MCF 10A (cell line): ENCODE measurements at regions not wholly inside any gene's neighbourhood (a gene's known extent, or its start where the extent isn't known, plus 50 kb on each side); places are given as distances from the start of the nearest gene placed in this dataset.

ENCODE experiments used
- BruUV-seq: library from RNA; stranded (reverse); fragments of 400-500 nt; replicated peaks from 2 replicates; lab custom pipeline; 2021; lab: Mats Ljungman, UMichigan
- CTCF ChIA-PET: fragments of 300-600 bp; sonication (Branson Sonifier 250); formaldehyde crosslinking; extraction: SDS; loops from one replicate; lab custom pipeline; 2021; ENCODE audit warnings: antibody characterized with exemption, inconsistent platforms; lab: Yijun Ruan, JAX
- POLR2A ChIA-PET: fragments of 300-600, 350-650 bp; sonication (Branson Sonifier 250); formaldehyde crosslinking; extraction: SDS; loops from one replicate; lab custom pipeline; 2020; ENCODE audit warnings: antibody characterized with exemption, inconsistent platforms; lab: Yijun Ruan, JAX
- DNase-seq: peaks from one replicate; pipeline ENCODE4 v3.0.0-alpha.2; 2018; ENCODE audit not compliant: unreplicated experiment
- H3K27ac Mint-ChIP-seq: one replicate; pipeline ENCODE4 v1.8.0; 2022; ENCODE audit warnings: mild to moderate bottlenecking, low read depth, mixed read lengths; ENCODE audit not compliant: unreplicated experiment
- H3K27me3 Mint-ChIP-seq: one replicate; pipeline ENCODE4 v1.8.0; 2022; ENCODE audit warnings: mixed read lengths; ENCODE audit not compliant: insufficient read depth, unreplicated experiment
- H3K36me3 Mint-ChIP-seq: one replicate; pipeline ENCODE4 v1.8.0; 2022; ENCODE audit warnings: mild to moderate bottlenecking, moderate library complexity, mixed read lengths; ENCODE audit not compliant: insufficient read depth, unreplicated experiment
- H3K4me1 Mint-ChIP-seq: one replicate; pipeline ENCODE4 v1.8.0; 2022; ENCODE audit warnings: mixed read lengths; ENCODE audit not compliant: insufficient read depth, unreplicated experiment
- H3K4me3 Mint-ChIP-seq: one replicate; pipeline ENCODE4 v1.8.0; 2022; ENCODE audit warnings: mild to moderate bottlenecking, moderate library complexity, mixed read lengths; ENCODE audit not compliant: unreplicated experiment
- H3K9me3 Mint-ChIP-seq: one replicate; pipeline ENCODE4 v1.8.0; 2022; ENCODE audit warnings: mixed read lengths; ENCODE audit not compliant: unreplicated experiment
- CTCF ChIP-seq: fragments of 200-600 bp; IDR thresholded peaks from one replicate; pipeline ENCODE4 v1.8.0; 2022; ENCODE audit warnings: antibody characterized with exemption, mild to moderate bottlenecking; ENCODE audit not compliant: unreplicated experiment
- intact Hi-C: fragments of 100-400 bp; cut with micrococcal nuclease; formaldehyde crosslinking; loops from 2 replicates; pipeline ENCODE4 v1.14.1; 2022

GRCh38 chr17:6177941-6178694, 107.9 kb downstream of the WSCD1 start:
- ChIA-PET CTCF (no interaction called here), POLR2A (interaction anchor here (0.6 kb wide), 1 partner anchor 422 kb away, joined by 3 read pairs; no protein-coding TSS in a partner anchor)
- no TSS peak for BruUV-seq
- no peaks in the 10 kb centered on the region for H3K9me3 Mint-ChIP-seq
- no peak for DNase-seq
- no peak for TF ChIP-seq CTCF
- peaks cover 80% of the 10 kb centered on the region for H3K27me3 Mint-ChIP-seq
- no peak overlapping the region for H3K4me3 Mint-ChIP-seq
- intact Hi-C loops = no loop called here
- H3K36me3 Mint-ChIP-seq = no peaks in the 10 kb centered on the region
- no peaks in the 10 kb centered on the region for H3K4me1 Mint-ChIP-seq
- no peak overlapping the region for H3K27ac Mint-ChIP-seq
